Bone marrow (tissue), 2 donors: ENCODE measurements at regions not wholly inside any gene's neighbourhood (a gene's known extent, or its start where the extent isn't known, plus 50 kb on each side); places are given as distances from the start of the nearest gene placed in this dataset.
"Not testable (repeated sequence)": the region's sequence is repeated elsewhere in the genome, so short reads cannot be mapped to it uniquely, and the experiment has no call there.

Source experiments
- DNase-seq, 2 donors: peaks; one replicate each; lab custom pipeline; 2025; lab: John Stamatoyannopoulos, UW

DNA sequence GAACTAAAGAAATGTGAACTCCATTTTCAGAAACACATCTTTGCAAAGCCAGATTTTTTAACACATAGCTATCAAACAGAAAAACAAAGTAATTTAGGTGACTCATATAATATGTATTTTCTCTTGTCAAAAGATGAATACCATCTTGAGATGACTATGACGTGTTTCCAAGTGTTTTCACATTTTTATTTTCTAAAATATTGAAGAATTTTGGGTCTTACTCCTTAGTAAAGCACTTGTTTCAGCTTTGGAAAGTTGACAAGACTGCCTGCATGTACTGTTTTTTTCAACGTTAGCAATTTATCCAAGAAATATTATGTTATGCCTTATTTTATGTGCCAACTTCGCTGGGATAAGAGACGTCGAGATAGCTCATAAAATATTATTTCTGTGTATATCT is 733.9 kb upstream of the EPHA5 start:
- no peak for DNase-seq

DNA sequence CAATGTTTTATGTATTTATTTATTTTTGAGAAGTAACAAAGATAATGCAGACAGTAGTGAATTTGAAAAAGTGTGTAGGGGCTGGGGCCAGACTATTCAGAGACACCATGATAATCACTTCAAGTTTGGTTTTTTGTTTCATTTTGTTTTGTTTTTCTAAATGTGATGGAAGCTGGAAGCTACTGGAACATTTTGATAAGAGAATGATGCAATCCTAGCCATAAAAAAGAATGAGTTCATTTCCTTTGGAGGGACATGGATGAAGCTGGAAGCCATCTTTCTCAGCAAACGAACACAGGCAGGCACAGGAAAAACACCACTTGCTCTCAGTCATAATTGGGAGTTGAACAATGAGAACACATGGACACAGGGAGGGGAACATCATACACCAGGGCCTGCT is 706.6 kb upstream of the EPHA5 start:
- no peak for DNase-seq

DNA sequence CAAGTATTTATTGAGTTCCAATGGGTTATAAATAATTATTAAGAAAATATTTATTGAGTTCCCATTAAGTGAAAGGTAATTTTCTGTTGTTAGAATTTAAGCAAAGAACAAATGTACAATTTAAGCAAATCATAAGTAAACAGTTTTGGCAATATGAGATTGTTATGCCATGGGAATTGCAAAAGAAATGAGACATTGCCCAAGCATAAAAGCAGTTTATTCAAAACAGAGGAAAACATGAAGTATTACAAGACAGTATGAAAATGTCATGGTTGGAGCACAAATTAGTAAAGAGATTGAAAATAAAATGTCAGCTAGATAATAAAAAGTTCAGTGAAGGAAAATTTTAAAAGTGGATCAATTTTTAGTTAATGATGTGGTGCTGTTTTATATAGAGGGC is 706.1 kb upstream of the EPHA5 start:
- no peak for DNase-seq

DNA sequence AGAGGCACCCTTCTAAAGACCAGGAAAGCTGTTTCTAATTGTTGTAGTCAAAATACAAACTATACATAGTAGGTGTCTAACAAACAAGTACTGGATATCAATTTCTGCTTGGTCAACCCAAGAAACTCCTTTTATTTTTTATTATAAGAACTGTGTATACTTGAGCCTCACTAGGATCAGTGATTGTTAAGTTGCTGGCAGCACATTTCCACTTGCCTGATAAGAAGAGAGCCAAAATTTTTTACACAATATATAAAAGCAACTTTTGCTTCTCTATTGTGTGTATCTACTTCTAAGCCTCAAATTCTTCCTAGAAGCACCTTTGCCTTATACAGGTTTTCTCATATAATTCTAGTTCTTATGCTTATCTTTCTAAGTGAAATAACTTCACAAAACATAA is 703.0 kb upstream of the EPHA5 start:
- no peak for DNase-seq

DNA sequence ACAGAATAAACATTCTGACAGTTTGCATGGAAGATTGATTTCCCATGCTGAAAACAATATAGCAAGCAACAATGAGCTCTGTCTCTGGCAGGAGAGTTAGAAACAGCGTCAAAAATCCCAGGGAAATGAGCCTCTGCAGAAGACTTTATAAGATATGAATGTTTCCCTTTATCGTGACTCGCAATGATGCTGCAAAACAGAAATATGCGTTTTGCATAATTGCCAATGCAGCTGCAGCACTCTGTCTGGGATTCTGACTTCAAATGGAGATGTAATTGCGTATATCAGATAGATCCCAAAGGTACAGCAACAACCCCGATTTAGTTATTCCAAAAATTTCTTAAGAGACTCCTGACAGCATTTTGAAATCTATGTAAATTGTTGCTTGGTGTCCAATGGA is 702.4 kb upstream of the EPHA5 start:
- DNase-seq: no peak

DNA sequence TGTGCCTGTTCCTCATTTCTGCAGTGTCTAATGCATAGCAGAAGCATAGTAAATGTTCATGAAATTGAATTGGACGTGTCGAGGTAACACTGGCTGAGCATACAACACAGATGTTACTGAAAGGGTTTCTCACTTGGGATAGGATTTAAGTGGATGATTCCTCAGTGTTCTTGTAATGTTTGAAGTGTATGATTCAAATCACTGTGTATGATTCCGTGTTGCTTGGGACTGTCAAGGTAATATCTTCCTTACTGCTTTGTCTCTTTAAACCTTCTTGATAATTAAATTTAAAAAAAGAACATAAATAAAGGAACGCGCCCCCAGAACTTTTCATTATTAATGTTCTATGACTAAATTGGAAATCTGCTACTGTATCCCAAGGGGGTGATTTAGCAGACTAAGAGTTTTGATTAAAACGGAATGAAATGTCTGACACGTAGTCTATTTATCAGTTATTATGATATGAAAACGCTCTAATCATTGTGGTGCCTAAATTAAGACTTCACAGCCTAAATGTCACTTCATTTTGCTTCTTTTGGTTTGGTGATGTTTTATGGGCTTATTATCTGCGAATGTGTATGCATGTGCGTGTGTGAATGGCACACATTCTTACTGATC is 696.9 kb upstream of the EPHA5 start:
- no peak for DNase-seq

DNA sequence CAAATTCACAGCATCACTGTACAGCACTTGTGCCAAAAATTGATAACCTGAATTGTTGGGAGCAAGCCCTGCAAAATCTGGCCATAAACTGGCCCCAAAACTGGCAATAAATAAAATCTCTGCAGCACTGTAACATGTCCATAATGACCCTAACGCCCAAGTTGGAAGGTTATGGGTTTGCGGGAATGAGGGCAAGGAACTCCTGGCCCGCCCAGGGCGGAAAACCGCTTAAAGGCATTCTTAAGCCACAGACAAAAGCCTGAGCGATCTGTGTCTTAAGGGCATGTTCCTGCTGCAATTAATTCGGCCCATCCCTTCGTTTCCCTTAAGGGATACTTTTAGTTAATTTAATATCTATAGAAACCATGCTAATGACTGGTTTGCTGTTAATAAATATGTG is 690.1 kb upstream of the EPHA5 start:
- not testable (repeated sequence) for DNase-seq

DNA sequence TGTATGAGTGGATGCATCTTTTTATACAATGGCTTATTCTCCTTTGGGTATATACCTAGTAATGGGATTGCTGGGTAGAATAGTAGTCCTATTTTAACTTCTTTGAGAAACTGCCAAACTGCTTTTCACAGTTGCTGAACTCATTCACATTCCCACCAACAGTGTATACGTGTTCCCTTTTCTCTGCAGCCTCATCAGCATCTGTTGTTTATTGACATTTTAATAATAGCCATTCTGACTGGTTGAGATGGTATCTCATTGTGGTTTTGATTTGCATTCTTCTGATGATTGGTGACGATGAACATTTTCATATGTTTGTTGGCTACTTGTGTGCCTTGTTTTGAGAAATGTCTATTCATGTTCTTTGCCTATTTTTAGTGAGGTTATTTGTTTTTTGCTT is 687.0 kb upstream of the EPHA5 start:
- no peak for DNase-seq

DNA sequence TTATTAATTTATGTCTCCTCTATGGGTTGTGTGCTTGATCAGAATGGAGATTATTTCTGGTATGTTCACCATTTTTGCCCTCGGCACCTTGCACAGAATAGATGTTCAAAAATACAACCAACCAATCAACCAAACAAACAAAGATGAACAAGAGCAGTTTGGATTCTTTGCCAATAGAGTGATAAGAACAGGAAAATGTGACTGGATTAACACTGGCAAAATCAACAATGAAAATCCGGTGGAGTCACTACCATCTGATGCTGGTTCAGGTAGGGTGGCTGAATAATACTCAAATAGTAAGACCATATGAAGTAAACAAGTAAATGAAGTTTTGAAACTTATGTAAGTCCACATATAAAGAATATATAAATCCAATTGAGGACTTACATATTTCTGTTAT is 685.0 kb upstream of the EPHA5 start:
- DNase-seq: no peak

DNA sequence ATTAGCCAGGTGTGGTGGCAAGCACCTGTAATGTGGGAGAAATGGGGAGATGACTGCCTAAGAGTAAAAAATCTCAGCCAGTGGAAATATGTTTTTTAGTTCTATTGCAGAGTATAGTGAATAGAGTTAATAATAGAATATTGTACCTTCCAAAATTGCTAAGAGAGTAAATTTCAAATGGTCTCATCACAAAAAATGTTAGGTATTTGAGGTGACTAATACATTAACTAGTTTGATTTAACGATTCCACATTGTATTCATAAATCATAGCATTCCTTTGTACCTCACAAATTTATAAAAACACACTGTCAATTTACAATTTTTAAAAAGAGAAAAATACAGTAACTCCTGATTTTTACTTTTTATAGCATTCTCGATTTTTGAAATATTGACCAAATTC is 681.5 kb upstream of the EPHA5 start:
- no peak for DNase-seq

DNA sequence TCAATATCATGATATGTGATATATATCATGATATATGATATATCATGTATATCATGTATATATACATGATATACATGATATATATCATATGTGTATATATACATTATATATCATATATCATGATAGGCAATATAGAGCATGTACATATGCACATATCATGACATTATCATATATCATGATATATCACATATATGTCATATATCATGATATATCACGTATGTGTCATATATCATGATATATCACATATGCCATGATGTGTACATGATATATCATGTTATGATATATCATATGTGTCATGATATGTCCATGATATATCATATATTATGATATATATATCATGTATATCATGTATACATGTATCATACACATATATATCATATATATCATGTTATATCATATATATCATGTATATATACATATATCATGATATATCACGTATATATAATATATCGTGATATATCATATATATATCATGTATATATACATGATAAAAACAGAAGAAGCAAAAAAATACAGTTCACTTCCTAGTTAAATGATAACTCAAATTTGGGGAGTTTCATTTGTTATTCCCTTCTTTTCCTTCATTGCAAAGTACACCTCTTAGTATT is 670.1 kb upstream of the EPHA5 start:
- DNase-seq: no peak

DNA sequence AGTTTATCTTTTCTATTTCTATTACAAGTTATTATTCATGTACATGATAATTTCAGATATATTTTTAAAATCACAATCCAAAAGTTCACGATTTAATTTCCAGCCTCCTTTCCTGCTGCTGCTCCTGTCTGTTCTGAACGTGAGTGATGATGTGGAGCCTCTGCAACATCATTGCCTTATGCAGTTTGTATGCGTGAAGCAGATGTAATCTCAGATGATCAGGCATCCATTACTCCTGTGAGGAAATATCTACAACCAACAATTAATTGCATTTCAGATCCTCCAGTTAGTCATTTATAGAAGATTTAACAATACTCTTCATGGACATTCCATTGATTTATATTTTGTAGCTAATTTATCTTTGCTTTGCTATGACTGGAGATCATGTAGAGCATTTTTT is 668.7 kb upstream of the EPHA5 start:
- no peak for DNase-seq

DNA sequence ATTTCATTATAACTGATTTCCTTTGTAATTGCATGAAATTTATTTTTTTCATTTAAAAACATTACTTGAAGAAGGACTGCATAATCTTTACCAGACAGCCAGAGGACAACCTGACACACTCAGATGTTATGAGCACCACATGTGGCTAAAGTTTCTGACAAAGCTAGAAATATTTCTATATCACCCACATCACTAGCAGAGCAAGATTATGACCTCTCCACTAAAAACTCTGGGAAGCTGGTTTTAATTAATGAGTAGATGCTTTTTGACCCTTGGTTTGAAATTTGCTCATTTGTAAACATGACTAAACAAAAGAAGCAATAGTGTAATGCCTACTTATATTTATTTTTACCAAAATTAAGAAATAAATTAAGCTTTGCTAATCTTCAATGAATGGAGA is 661.5 kb upstream of the EPHA5 start:
- no peak for DNase-seq

DNA sequence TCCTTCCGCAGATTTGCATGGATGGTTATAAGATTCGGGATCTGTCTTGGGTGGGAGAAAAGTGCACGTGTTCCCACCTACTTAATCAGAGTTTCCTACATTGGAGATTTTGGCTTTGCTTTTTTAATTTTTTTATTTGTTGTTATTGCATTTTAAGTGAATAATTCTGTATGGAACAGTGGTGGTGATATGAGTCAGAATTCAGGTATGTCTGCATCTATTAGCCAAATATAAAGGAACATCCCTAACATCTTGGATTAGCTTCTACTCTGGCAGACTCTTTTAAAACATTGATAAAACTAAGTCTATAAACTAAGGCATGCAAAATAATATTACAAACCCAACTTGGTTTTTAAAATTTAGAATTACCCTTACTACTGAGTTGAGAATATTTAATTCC is 659.8 kb upstream of the EPHA5 start:
- no peak for DNase-seq

DNA sequence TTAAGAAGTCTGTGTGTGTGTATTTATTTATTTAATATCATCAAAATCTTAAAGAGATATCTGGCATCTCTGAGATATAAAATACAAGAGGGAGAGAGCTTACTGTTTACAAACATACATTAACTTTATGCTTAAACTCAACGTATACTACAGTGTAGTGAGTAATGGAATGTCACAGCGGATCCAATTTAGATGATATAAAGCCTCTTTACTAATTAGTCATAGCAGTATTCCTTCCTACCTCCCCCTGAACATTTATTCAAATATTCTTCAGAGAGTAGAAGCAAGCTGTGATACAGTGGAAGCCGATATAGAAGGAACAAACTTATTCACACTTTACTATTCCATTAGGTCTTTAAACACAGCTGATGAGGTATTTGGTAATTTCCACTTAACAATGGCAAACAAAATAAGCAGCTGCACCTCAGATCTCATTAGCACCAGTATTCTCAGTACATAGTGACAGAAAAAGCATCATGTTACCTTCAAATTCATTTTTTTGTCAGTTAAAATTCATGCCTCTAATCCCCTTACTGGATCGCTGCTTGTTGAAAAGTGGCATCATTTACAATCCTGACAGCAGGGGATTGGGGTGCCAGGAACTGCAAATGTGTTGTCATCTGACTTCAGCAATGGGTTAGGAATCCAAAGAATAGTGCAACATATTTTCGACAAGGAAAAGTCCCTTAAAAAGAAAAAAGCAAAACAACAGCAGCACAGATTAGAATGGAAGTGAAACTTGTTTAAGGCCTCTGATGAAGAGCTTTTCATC is 658.7 kb upstream of the EPHA5 start:
- no peak for DNase-seq

DNA sequence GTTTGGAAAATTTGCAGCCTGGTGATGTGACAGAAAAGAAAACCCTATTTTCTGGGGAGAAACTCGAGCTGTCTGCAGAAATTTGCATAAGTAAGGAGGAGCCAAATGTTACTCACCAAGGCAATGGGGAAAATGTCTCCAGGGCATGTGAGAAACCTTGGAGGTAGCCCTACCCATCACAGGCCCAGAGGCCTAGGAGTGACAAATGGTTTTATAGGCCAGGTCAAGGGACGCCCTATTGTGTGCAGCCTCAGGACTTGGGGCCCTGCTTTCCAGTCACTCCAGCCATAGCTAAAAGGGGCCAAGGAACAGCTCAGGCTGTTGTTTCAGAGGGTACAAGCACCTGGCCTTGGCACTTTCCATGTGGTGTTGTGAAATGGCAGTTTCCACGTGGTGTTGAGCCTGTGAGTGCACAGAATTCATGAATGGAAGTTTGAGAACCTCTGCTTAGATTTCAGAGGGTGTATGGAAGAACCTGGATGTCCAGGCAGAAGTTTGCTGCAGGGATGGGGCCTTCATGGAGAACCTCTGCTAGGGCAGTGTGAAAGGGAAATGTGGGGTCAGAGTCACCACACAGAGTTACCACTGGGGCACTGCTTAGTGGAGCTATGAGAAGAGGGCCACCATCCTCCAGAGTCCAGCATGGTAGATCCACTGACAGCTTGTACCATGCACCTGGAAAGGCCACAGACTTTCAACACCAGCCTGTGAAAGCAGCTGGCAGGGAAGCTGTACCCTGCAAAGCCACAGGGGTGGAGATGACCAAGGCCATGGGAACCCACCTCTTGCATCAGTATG is 637.6 kb upstream of the EPHA5 start:
- no peak for DNase-seq

DNA sequence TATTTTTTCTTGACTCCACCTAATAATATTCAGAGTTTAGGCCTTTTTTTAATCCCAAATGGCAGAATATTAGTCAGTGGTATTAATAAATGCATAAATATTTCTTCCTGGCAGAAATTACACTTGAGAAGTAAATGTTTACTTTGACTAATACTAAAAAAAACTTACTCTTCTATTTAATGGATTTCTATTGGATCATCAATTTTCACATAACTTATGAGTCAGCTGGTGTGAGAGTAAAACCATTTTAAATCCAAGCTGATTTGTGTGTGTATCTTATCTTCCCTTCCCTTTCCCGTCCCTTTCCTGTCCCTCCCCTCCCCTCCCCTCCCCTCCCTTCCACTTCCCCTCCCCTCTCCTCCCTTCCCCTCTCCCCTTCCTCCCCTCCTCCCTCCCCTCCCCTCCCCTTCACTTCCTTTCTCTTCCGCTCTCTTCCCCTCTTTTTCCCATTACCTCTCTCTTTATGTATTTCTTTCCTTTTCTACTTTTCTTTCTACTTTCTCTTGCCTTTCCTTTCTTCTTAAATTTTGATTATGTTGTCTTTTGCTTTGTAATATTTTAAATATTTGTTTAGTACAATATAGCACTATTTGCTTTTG is 630.1 kb upstream of the EPHA5 start:
- DNase-seq: no peak

DNA sequence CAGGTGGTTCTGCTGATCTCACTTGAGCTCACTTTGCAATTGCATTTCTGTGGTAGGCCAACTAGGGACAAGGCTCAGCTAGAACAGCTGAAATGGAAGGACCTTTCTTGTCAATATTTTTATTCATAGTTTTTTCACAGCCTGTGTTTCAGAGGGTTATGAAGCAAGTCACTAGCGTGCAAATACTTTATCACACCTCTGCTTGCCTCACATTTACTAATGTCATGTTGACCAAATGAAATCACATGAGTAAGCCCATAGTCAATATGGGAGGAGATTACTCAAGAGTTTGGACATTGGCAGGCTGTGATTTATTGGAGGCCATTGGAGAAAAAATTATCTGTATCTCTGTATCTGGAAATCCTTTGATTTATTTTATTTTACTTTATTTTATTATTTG is 628.3 kb upstream of the EPHA5 start:
- DNase-seq: no peak

DNA sequence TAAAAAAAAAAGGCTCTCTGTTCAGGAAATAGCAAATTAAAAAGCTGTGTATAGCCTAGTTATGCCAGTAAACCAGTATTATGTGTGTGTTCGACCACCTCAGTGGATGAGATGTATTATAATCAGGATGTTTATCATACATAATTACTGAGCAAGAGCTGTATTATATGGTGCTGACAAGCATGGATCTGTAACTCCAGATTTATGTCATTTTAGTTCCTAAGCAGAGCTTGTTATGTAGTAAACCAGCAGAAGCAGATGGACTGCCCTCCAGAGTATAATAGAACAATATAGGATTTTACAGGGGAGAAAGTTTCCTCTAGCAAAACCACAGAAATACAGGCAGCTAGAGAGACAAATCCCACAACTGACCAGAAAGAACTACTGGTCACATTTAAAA is 627.4 kb upstream of the EPHA5 start:
- no peak for DNase-seq

DNA sequence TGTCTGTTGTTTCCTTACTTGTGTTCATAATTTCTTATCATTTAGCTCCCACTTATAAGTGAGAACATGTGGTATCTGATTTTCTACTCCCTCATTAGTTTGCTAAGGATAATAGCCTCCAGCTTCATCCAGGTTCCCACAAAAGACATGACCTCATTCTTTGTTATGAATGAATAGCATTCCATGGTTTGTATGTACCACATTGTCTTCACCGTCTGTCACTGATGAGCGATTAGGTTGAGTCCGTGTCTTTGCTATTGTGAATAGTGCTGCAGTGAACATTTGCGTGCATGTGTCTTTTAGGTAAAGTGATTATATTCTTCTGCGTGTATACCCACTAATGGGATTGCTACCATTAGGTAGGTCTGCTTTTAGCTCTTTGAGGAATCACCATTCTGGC is 624.3 kb upstream of the EPHA5 start:
- DNase-seq: no peak

DNA sequence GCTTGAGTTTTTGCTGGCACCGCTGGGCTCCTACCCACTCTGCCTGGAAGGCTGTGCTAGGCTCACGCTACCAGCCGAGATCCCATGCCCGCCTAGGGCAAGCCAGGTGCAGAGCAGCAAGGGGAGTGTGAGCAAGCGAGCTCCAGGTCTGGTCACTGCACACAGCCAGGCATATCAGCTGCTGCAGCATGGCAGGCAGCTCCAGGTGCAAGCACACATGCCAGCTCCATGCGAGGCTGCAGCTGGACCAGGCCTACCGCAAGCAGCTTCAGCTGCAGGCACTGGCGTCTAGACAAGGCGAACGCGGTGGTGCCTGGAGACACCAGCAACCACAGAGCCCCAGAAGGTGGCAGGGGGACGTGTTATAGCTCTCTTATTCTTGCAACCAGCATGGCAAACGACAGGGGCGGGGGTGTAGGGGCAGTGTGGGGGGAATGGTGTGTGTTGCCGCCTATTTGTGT is 614.7 kb upstream of the EPHA5 start:
- no peak for DNase-seq

DNA sequence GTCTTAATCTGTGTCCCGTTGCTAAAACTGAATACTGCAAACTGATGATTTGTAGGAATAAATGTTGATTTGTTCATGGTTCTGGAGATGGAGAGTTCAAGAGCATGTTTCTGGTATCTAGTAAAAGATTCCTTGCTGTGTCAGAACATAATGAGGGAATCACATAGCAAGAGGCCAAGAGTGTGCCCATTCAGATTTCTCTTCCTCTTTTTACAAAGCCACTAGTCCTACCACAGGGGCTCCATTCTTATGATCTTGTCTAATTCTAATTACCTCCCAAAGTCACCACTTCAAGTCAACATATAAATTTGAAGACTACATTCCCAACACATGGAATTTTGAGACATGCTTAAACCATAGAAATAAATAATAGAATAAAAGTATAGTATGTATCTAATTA is 608.8 kb upstream of the EPHA5 start:
- no peak for DNase-seq
